ENCODE measurements at regions not wholly inside any gene's neighbourhood (a gene's known extent, or its start where the extent isn't known, plus 50 kb on each side); places are given as distances from the start of the nearest gene placed in this dataset.

DNA sequence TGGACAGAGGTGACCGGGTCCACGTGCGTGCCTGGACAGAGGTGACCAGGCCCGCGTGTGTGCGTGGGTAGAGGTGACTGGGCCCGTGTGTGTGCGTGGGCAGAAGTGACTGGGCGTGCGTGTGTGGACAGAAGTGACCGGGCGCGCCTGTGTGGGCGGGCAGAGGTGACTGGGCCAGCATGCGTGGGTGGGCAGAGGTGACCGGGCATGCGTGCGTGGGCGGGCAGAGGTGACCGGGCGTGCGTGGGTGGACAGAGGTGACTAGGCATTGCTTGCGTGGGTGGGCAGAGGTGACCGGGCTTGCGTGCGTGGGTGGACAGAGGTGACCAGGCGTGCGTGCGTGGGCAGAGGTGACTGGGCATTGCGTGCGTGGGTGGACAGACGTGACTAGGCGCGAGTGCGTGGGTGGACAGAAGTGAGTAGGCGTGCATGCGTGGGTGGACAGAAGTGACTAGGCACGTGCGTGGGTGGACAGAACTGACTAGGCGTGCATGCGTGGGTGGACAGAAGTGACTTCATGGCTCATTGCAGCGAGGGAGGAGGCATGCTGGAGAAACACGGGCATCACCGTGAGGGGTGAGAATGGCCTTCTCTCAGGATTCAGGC lies 254.1 kb upstream of the IRX4 start:
- peaks cover 60% of the 10 kb centered on the region for H3K4me1 Mint-ChIP-seq
- TF ChIP-seq, protein P1, sequence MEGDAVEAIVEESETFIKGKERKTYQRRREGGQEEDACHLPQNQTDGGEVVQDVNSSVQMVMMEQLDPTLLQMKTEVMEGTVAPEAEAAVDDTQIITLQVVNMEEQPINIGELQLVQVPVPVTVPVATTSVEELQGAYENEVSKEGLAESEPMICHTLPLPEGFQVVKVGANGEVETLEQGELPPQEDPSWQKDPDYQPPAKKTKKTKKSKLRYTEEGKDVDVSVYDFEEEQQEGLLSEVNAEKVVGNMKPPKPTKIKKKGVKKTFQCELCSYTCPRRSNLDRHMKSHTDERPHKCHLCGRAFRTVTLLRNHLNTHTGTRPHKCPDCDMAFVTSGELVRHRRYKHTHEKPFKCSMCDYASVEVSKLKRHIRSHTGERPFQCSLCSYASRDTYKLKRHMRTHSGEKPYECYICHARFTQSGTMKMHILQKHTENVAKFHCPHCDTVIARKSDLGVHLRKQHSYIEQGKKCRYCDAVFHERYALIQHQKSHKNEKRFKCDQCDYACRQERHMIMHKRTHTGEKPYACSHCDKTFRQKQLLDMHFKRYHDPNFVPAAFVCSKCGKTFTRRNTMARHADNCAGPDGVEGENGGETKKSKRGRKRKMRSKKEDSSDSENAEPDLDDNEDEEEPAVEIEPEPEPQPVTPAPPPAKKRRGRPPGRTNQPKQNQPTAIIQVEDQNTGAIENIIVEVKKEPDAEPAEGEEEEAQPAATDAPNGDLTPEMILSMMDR (IDR thresholded peaks at IDR 0.05) = no peak
- H3K4me3 Mint-ChIP-seq = no peak overlapping the region
- DNase-seq = no peak
- H3K9me3 Mint-ChIP-seq = peaks cover 8% of the 10 kb centered on the region
- H3K36me3 Mint-ChIP-seq (ENCODE audit: low read depth) = no peaks in the 10 kb centered on the region
- peaks cover 17% of the 10 kb centered on the region for H3K27me3 Mint-ChIP-seq (ENCODE audit: low read depth, poor library complexity)
- peak overlapping the region; percentile 59 for H3K27ac Mint-ChIP-seq

- Mint-ChIP-seq H3K4me1 (peaks cover 64% of the 10 kb centered on the region), H3K36me3 (ENCODE audit: low read depth) (no peaks in the 10 kb centered on the region), H3K4me3 (no peak overlapping the region), H3K27me3 (ENCODE audit: low read depth, poor library complexity) (peaks cover 17% of the 10 kb centered on the region), H3K9me3 (peaks cover 8% of the 10 kb centered on the region), H3K27ac (no peak overlapping the region)
- TF ChIP-seq, protein P1 (IDR thresholded peaks at IDR 0.05) = no peak
- DNase-seq = no peak
Observed at GRCh38 chr5:2135833-2136232, 253.1 kb upstream of the IRX4 start.

DNA sequence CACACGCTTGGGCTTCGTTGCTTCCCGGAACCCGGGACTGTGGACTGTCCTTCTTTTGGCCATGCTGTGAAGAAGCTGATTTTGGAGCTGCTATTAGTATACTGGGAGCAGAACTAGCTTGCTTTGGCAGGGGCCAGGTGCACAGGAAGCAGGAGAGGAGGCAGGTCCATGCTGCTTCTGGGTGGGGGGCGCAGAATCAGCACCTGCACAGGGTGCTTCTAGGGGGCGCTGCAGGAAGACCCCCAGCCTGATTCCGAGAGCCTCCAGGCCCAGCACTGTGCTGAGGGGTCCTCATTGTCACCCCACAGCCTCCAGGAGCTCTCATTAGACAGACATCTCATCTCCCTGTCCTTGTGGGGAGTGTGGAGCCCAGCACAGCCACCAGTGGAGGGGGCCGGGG lies 252.6 kb upstream of the IRX4 start:
- H3K27me3 Mint-ChIP-seq (ENCODE audit: low read depth, poor library complexity) = peaks cover 17% of the 10 kb centered on the region
- DNase-seq = no peak
- H3K27ac Mint-ChIP-seq = no peak overlapping the region
- H3K9me3 Mint-ChIP-seq = peaks cover 8% of the 10 kb centered on the region
- peaks cover 65% of the 10 kb centered on the region for H3K4me1 Mint-ChIP-seq
- no peak overlapping the region for H3K4me3 Mint-ChIP-seq
- H3K36me3 Mint-ChIP-seq (ENCODE audit: low read depth) = no peaks in the 10 kb centered on the region
- TF ChIP-seq, protein P1 (IDR thresholded peaks at IDR 0.05) = no peak

GRCh38 chr5:2134543-2135292 lies 252.0 kb upstream of the IRX4 start:
- TF ChIP-seq, protein P1 (IDR thresholded peaks at IDR 0.05) = no peak
- H3K4me3 Mint-ChIP-seq = no peak overlapping the region
- no peak for DNase-seq
- peaks cover 67% of the 10 kb centered on the region for H3K4me1 Mint-ChIP-seq
- peaks cover 14% of the 10 kb centered on the region for H3K27me3 Mint-ChIP-seq (ENCODE audit: low read depth, poor library complexity)
- no peak overlapping the region for H3K27ac Mint-ChIP-seq
- peaks cover 8% of the 10 kb centered on the region for H3K9me3 Mint-ChIP-seq
- H3K36me3 Mint-ChIP-seq (ENCODE audit: low read depth) = no peaks in the 10 kb centered on the region

GRCh38 chr5:2133936-2134335 lies 251.2 kb upstream of the IRX4 start:
- peaks cover 8% of the 10 kb centered on the region for H3K9me3 Mint-ChIP-seq

More at GRCh38 chr5:2133936-2134335, 251.2 kb upstream of the IRX4 start:
- TF ChIP-seq, protein P1 (IDR thresholded peaks at IDR 0.05) = no peak
- H3K27ac Mint-ChIP-seq = no peak overlapping the region
- H3K36me3 Mint-ChIP-seq (ENCODE audit: low read depth) = no peaks in the 10 kb centered on the region
- H3K4me3 Mint-ChIP-seq = no peak overlapping the region
- peaks cover 74% of the 10 kb centered on the region for H3K4me1 Mint-ChIP-seq
- no peak for DNase-seq
- H3K27me3 Mint-ChIP-seq (ENCODE audit: low read depth, poor library complexity) = peaks cover 13% of the 10 kb centered on the region
